ENCODE measurements at regions not wholly inside any gene's neighbourhood (a gene's known extent, or its start where the extent isn't known, plus 50 kb on each side); places are given as distances from the start of the nearest gene placed in this dataset.

- Histone ChIP-seq H3F3A (ENCODE audit: insufficient read depth) (no peaks in the 10 kb centered on the region), H3K27me3 (ENCODE audit: low read length) (no peaks in the 10 kb centered on the region), H3K9me3 (ENCODE audit: insufficient read depth, low read length) (no peaks in the 10 kb centered on the region; the same call in 1 of the 2 replicates), H3K36me3 (ENCODE audit: low read length) (no peaks in the 10 kb centered on the region), H3K27ac (ENCODE audit: low read depth, low read length) (no peak overlapping the region), H2AFZ (ENCODE audit: low read depth, low read length, severe bottlenecking) (no peak overlapping the region), H3K4me3 (ENCODE audit: insufficient read depth, low read length, poor library complexity, severe bottlenecking) (no peak overlapping the region), H3K4me2 (ENCODE audit: low read depth, low read length, poor library complexity, severe bottlenecking) (no peak overlapping the region), H3K9me2 (replicated peaks; ENCODE audit: insufficient read depth, low read length) (no peaks in the 10 kb centered on the region), H3K9ac (ENCODE audit: low read length) (no peak overlapping the region), H3K79me2 (ENCODE audit: insufficient read depth, low read length) (no peaks in the 10 kb centered on the region), H4K20me1 (ENCODE audit: low read depth, low read length) (no peaks in the 10 kb centered on the region)
- TF ChIP-seq CTCF (IDR thresholded peaks at IDR 0.05; ENCODE audit: insufficient read depth, low read length, poor library complexity, severe bottlenecking), result no peak
Measured at GRCh38 chr18:40485318-40485717, 1469.7 kb upstream of the PIK3C3 start.

GRCh38 chr18:40473221-40474029 is 1481.6 kb upstream of the PIK3C3 start:
- H3F3A ChIP-seq (ENCODE audit: insufficient read depth), result no peaks in the 10 kb centered on the region
- H3K9ac ChIP-seq (ENCODE audit: low read length), result no peak overlapping the region

GRCh38 chr18:40470723-40471122 is 1484.3 kb upstream of the PIK3C3 start:
- no peaks in the 10 kb centered on the region for H3K9me3 ChIP-seq (ENCODE audit: insufficient read depth, low read length)
- no peak overlapping the region for H3K27ac ChIP-seq (ENCODE audit: low read depth, low read length)
- H3K4me3 ChIP-seq (ENCODE audit: insufficient read depth, low read length, poor library complexity, severe bottlenecking), result no peak overlapping the region
- no peaks in the 10 kb centered on the region for H4K20me1 ChIP-seq (ENCODE audit: low read depth, low read length)
- H3K9me2 ChIP-seq (replicated peaks; ENCODE audit: insufficient read depth, low read length), result no peaks in the 10 kb centered on the region
- H3K9ac ChIP-seq (ENCODE audit: low read length), result no peak overlapping the region
- no peaks in the 10 kb centered on the region for H3K79me2 ChIP-seq (ENCODE audit: insufficient read depth, low read length)
- H3K27me3 ChIP-seq (ENCODE audit: low read length), result no peaks in the 10 kb centered on the region
- H3F3A ChIP-seq (ENCODE audit: insufficient read depth), result no peaks in the 10 kb centered on the region
- no peaks in the 10 kb centered on the region for H3K36me3 ChIP-seq (ENCODE audit: low read length)
- H3K4me2 ChIP-seq (ENCODE audit: low read depth, low read length, poor library complexity, severe bottlenecking), result no peak overlapping the region
- H2AFZ ChIP-seq (ENCODE audit: low read depth, low read length, severe bottlenecking), result no peak overlapping the region
- no peak for TF ChIP-seq EZH2phosphoT487 (conservative IDR thresholded peaks at IDR 0.05; ENCODE audit: low read length)
- no peak for TF ChIP-seq CTCF (IDR thresholded peaks at IDR 0.05; ENCODE audit: insufficient read depth, low read length, poor library complexity, severe bottlenecking)

More at GRCh38 chr18:40473221-40474029, 1481.6 kb upstream of the PIK3C3 start:
- no peak overlapping the region for H2AFZ ChIP-seq (ENCODE audit: low read depth, low read length, severe bottlenecking)
- no peaks in the 10 kb centered on the region for H4K20me1 ChIP-seq (ENCODE audit: low read depth, low read length)
- no peaks in the 10 kb centered on the region for H3K9me3 ChIP-seq (ENCODE audit: insufficient read depth, low read length)
- H3K9me2 ChIP-seq (replicated peaks; ENCODE audit: insufficient read depth, low read length), result no peaks in the 10 kb centered on the region
- TF ChIP-seq CTCF (IDR thresholded peaks at IDR 0.05; ENCODE audit: insufficient read depth, low read length, poor library complexity, severe bottlenecking) (no peak), EZH2phosphoT487 (conservative IDR thresholded peaks at IDR 0.05; ENCODE audit: low read length) (no peak)
- no peak overlapping the region for H3K27ac ChIP-seq (ENCODE audit: low read depth, low read length)
- no peak overlapping the region for H3K4me3 ChIP-seq (ENCODE audit: insufficient read depth, low read length, poor library complexity, severe bottlenecking)
- no peak overlapping the region for H3K4me2 ChIP-seq (ENCODE audit: low read depth, low read length, poor library complexity, severe bottlenecking)
- H3K79me2 ChIP-seq (ENCODE audit: insufficient read depth, low read length), result no peaks in the 10 kb centered on the region
- H3K27me3 ChIP-seq (ENCODE audit: low read length), result no peaks in the 10 kb centered on the region
- no peaks in the 10 kb centered on the region for H3K36me3 ChIP-seq (ENCODE audit: low read length)

Data from SU-DHL-6 (cell line).